ENCODE measurements at regions not wholly inside any gene's neighbourhood (a gene's known extent, or its start where the extent isn't known, plus 50 kb on each side); places are given as distances from the start of the nearest gene placed in this dataset.

DNA sequence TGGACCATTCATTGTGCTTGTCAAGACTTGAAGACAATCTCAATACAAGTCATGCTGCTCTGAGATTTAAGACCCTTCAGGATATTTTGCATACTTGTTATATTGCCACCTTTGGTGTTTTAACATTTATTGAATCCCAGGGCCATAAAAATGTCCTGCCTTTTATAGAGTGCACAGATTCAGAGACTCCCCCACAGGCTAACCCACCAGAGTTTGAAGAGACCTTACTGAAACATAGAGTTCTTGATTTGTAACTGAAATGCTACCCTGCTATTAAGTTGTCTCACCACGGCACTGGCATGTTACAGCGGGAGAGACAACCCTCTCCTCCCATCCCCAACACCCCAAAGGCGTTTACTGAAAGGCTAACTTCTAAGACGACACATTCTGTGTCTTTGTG, 313.9 kb upstream of the USP24 start (continued):
- TF ChIP-seq ZNF597 (CRISPR knock-in tag; IDR thresholded peaks at IDR 0.05) (no peak), TCF12 (IDR thresholded peaks at IDR 0.05) (no peak), TCF12 (CRISPR knock-in tag; IDR thresholded peaks at IDR 0.05) (no peak), NFKB2 (CRISPR knock-in tag; IDR thresholded peaks at IDR 0.05; ENCODE audit: borderline replicate concordance) (no peak), ONECUT2 (CRISPR knock-in tag; IDR thresholded peaks at IDR 0.05) (no peak), FOXJ3 (CRISPR knock-in tag; IDR thresholded peaks at IDR 0.05; ENCODE audit: borderline replicate concordance) (no peak), ZNF235 (CRISPR knock-in tag; IDR thresholded peaks at IDR 0.05; ENCODE audit: borderline replicate concordance) (no peak), ZNF672 (CRISPR knock-in tag; IDR thresholded peaks at IDR 0.05) (no peak)

DNA sequence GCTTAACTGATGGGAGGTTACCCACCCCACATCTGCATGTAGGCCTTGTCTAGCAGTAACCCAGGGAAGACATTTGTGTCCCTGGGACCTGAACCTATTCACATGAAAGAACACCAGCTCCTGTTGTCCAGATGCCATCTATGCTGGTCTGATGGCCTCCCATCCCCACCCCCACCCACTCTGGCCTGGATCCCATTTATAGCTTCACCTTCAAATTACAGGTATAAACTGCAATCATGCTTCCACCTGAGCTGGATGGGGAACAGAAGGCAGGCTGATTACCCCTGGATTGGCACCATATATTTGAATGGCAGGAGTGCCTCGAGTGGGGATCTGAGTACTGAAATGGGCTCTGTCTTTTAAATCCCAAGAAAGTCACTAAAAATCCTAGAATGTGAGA, 312.7 kb upstream of the USP24 start:
- TF ChIP-seq ZBTB40 (IDR thresholded peaks at IDR 0.05) (no peak), ZBTB40 (CRISPR knock-in tag; IDR thresholded peaks at IDR 0.05) (no peak), KDM4B (CRISPR knock-in tag; IDR thresholded peaks at IDR 0.05) (no peak)
- Histone ChIP-seq H3K27ac (ENCODE audit: extremely low read length, insufficient read depth, low read length) (no peak overlapping the region), H3K4me2 (ENCODE audit: low read depth, low read length) (no peak overlapping the region), H4K20me1 (ENCODE audit: insufficient read depth, low read length) (no peaks in the 10 kb centered on the region), H3K79me2 (ENCODE audit: insufficient read depth, low read length) (no peaks in the 10 kb centered on the region), H2AFZ (ENCODE audit: low read length) (no peak overlapping the region), H3K36me3 (replicated peaks in 1 of 2; ENCODE audit: control insufficient read depth in 1 of 2, insufficient read depth in 2 of 2, low read length in 2 of 2) (no peaks in the 10 kb centered on the region), H3K4me3 (replicated peaks in 1 of 3; ENCODE audit: insufficient read depth in 1 of 3, low read depth in 2 of 3, low read length in 3 of 3) (no peak overlapping the region), H3K9ac (ENCODE audit: insufficient read depth, low read depth, low read length) (no peak overlapping the region), H3K9me3 (ENCODE audit: low read length) (no peaks in the 10 kb centered on the region), H3K27me3 (ENCODE audit: control insufficient read depth in 1 of 2, insufficient read depth in 2 of 2, low read length in 2 of 2) (no peaks in the 10 kb centered on the region), H3K4me1 (ENCODE audit: insufficient read depth, low read length) (peaks cover 88% of the 10 kb centered on the region)
- ChIA-PET POLR2A (no interaction called here), CTCF (ENCODE audit: low intra/inter-chr PET ratio, low total read pairs) (no interaction called here)
- WGBS (ENCODE audit: low lambda C conversion rate) = 100% methylated on average over 1 of the region's 1 CpG
- intact Hi-C loops (cut with micrococcal nuclease; ENCODE audit: unreplicated experiment) (no loop called here), in situ Hi-C loops (cut with HindIII; ENCODE audit: extremely low pct_ligation_motif_present, low pct_unique_long_range_greater_than_20kb) (no loop called here)
- FAIRE-seq (no peak), ATAC-seq (no peak), DNase-seq (ENCODE audit: low spot score) (no peak)
- no TSS peak for BruUV-seq (replicated peaks)
